ENCODE measurements at regions not wholly inside any gene's neighbourhood (a gene's known extent, or its start where the extent isn't known, plus 50 kb on each side); places are given as distances from the start of the nearest gene placed in this dataset.

- Histone ChIP-seq H3F3A (ENCODE audit: low read depth) (no peaks in the 10 kb centered on the region), H3K36me3 (no peaks in the 10 kb centered on the region), H3K4me2 (no peak overlapping the region), H3K9ac (no peak overlapping the region), H3K27ac (no peak overlapping the region), H4K20me1 (ENCODE audit: low read depth) (no peaks in the 10 kb centered on the region), H3K4me1 (peaks cover 4% of the 10 kb centered on the region), H3K4me3 (no peak overlapping the region), H3K27me3 (no peaks in the 10 kb centered on the region), H3K79me2 (ENCODE audit: low read depth) (no peaks in the 10 kb centered on the region), H3K9me3 (ENCODE audit: low read depth) (no peaks in the 10 kb centered on the region), H2AFZ (replicated peaks) (no peak overlapping the region)
- no peak overlapping the region for H3K4me3 Mint-ChIP-seq
- H3K27me3 Mint-ChIP-seq (ENCODE audit: insufficient read depth, low read depth) = no peaks in the 10 kb centered on the region
- no peak for TF ChIP-seq EZH2phosphoT487 (IDR thresholded peaks at IDR 0.05)
- TF ChIP-seq EZH2 (IDR thresholded peaks at IDR 0.05) = no peak
- TF ChIP-seq CTCF (IDR thresholded peaks at IDR 0.05) = no peak
- no peaks in the 10 kb centered on the region for H3K36me3 Mint-ChIP-seq
- DNase-seq (ENCODE audit: low spot score) = no peak
- peaks cover 4% of the 10 kb centered on the region for H3K9me3 Mint-ChIP-seq
- H3K4me1 Mint-ChIP-seq = no peaks in the 10 kb centered on the region
- H3K27ac Mint-ChIP-seq = no peak overlapping the region
These were observed 324.7 kb upstream of the TLE4 start for GRCh38 chr9:79247021-79247420.

- Mint-ChIP-seq H3K36me3 (no peaks in the 10 kb centered on the region), H3K27ac (no peak overlapping the region), H3K4me1 (peaks cover 3% of the 10 kb centered on the region), H3K4me3 (no peak overlapping the region), H3K27me3 (ENCODE audit: insufficient read depth, low read depth) (no peaks in the 10 kb centered on the region), H3K9me3 (peaks cover 10% of the 10 kb centered on the region)
- peaks cover 13% of the 10 kb centered on the region for H3K4me1 ChIP-seq
- no peak overlapping the region for H3K4me3 ChIP-seq
- H3F3A ChIP-seq (ENCODE audit: low read depth) = peaks cover 7% of the 10 kb centered on the region
- no peak overlapping the region for H2AFZ ChIP-seq (replicated peaks)
- no peak for TF ChIP-seq EZH2 (IDR thresholded peaks at IDR 0.05)
- no peak for TF ChIP-seq CTCF (IDR thresholded peaks at IDR 0.05)
- no peak overlapping the region for H3K27ac ChIP-seq
- H3K36me3 ChIP-seq = no peaks in the 10 kb centered on the region
- H3K27me3 ChIP-seq = no peaks in the 10 kb centered on the region
- H3K79me2 ChIP-seq (ENCODE audit: low read depth) = no peaks in the 10 kb centered on the region
- no peaks in the 10 kb centered on the region for H3K9me3 ChIP-seq (ENCODE audit: low read depth)
- no peaks in the 10 kb centered on the region for H4K20me1 ChIP-seq (ENCODE audit: low read depth)
- no peak for DNase-seq (ENCODE audit: low spot score)
- H3K4me2 ChIP-seq = no peak overlapping the region
- H3K9ac ChIP-seq = no peak overlapping the region
These were observed 321.0 kb upstream of the TLE4 start for GRCh38 chr9:79250806-79251205.

GRCh38 chr9:79254900-79255650 is 316.7 kb upstream of the TLE4 start:
- Mint-ChIP-seq H3K4me3 (no peak overlapping the region), H3K36me3 (no peaks in the 10 kb centered on the region), H3K9me3 (peaks cover 12% of the 10 kb centered on the region), H3K27me3 (ENCODE audit: insufficient read depth, low read depth) (peaks cover 6% of the 10 kb centered on the region), H3K4me1 (peaks cover 10% of the 10 kb centered on the region), H3K27ac (no peak overlapping the region)
- no peaks in the 10 kb centered on the region for H3K9me3 ChIP-seq (ENCODE audit: low read depth)
- H3K4me1 ChIP-seq = peaks cover 40% of the 10 kb centered on the region
- no peaks in the 10 kb centered on the region for H3K36me3 ChIP-seq
- no peaks in the 10 kb centered on the region for H3K27me3 ChIP-seq
- DNase-seq (ENCODE audit: low spot score) = peak; percentile 61
- TF ChIP-seq EZH2 (IDR thresholded peaks at IDR 0.05) (no peak), EZH2phosphoT487 (IDR thresholded peaks at IDR 0.05) (no peak), CTCF (IDR thresholded peaks at IDR 0.05) (peak; percentile 59)
- H3K4me3 ChIP-seq = no peak overlapping the region
- no peaks in the 10 kb centered on the region for H3K79me2 ChIP-seq (ENCODE audit: low read depth)
- H4K20me1 ChIP-seq (ENCODE audit: low read depth) = no peaks in the 10 kb centered on the region
- H3F3A ChIP-seq (ENCODE audit: low read depth) = peaks cover 35% of the 10 kb centered on the region
- H2AFZ ChIP-seq (replicated peaks) = no peak overlapping the region
- H3K27ac ChIP-seq = no peak overlapping the region
- H3K4me2 ChIP-seq = no peak overlapping the region
- H3K9ac ChIP-seq = no peak overlapping the region
